H9 (cell line): ENCODE measurements at regions not wholly inside any gene's neighbourhood (a gene's known extent, or its start where the extent isn't known, plus 50 kb on each side); places are given as distances from the start of the nearest gene placed in this dataset.

ENCODE experiments used
- DNase-seq: peaks from one replicate; pipeline ENCODE4 v3.0.0-alpha.2; 2017
- H2AFZ ChIP-seq: one replicate; pipeline ENCODE4 v1.6.1; 2013; ENCODE audit warnings: mild to moderate bottlenecking, low read length, control low read depth, moderate library complexity
- H2AK5ac ChIP-seq: 2 replicates; pipeline ENCODE4 v1.6.1; 2013; ENCODE audit warnings: low read length, control low read depth, mixed read lengths; ENCODE audit not compliant: insufficient read length
- H2BK120ac ChIP-seq: one replicate; pipeline ENCODE4 v1.6.1; 2013; ENCODE audit warnings: low read depth, mild to moderate bottlenecking, low read length, control low read depth, inconsistent platforms; ENCODE audit not compliant: poor library complexity, severe bottlenecking
- H2BK12ac ChIP-seq: 2 replicates; pipeline ENCODE4 v1.6.1; 2013; ENCODE audit warnings: low read length, control low read depth, mixed read lengths, low read depth; ENCODE audit not compliant: insufficient read length
- H2BK15ac ChIP-seq: 2 replicates; pipeline ENCODE4 v1.6.1; 2013; ENCODE audit warnings: low read depth, low read length, control low read depth
- H2BK20ac ChIP-seq: one replicate; pipeline ENCODE4 v1.6.1; 2013; ENCODE audit warnings: low read depth, mild to moderate bottlenecking, low read length, control low read depth, inconsistent platforms; ENCODE audit not compliant: poor library complexity, severe bottlenecking
- H2BK5ac ChIP-seq: 2 replicates; pipeline ENCODE4 v1.6.1; 2013; ENCODE audit warnings: low read length, control low read depth, mixed read lengths; ENCODE audit not compliant: insufficient read length
- H3K14ac ChIP-seq: 2 replicates; pipeline ENCODE4 v1.6.1; 2013; ENCODE audit warnings: low read length, control low read depth; ENCODE audit not compliant: insufficient read depth
- H3K18ac ChIP-seq: 2 replicates; pipeline ENCODE4 v1.6.1; 2013; ENCODE audit warnings: low read depth, mild to moderate bottlenecking, mixed read lengths, low read length, control low read depth; ENCODE audit not compliant: insufficient read length
- H3K23ac ChIP-seq: 2 replicates; pipeline ENCODE4 v1.6.1; 2013; ENCODE audit warnings: low read length, control low read depth, mixed read lengths, low read depth; ENCODE audit not compliant: insufficient read length
- H3K23me2 ChIP-seq: 2 replicates; pipeline ENCODE4 v1.6.1; 2013; ENCODE audit warnings: low read depth, mild to moderate bottlenecking, mixed read lengths, low read length, control low read depth; ENCODE audit not compliant: insufficient read length, poor library complexity, severe bottlenecking
- H3K27ac ChIP-seq: 2 replicates; pipeline ENCODE4 v1.5.1; 2013; ENCODE audit warnings: low read length, control low read depth, mixed read lengths, low read depth; ENCODE audit not compliant: insufficient read length
- H3K27me3 ChIP-seq: 2 replicates; pipeline ENCODE4 v1.6.1; 2013; ENCODE audit warnings: low read length, control low read depth, inconsistent platforms; ENCODE audit not compliant: insufficient read depth
- H3K4ac ChIP-seq: 2 replicates; pipeline ENCODE4 v1.6.1; 2013; ENCODE audit warnings: low read depth, mild to moderate bottlenecking, control low read depth, inconsistent platforms, low read length, moderate library complexity
- H3K4me1 ChIP-seq: 2 replicates; pipeline ENCODE4 v1.6.1; 2013; ENCODE audit warnings: low read length, control low read depth, inconsistent platforms; ENCODE audit not compliant: insufficient read depth
- H3K4me2 ChIP-seq: 2 replicates; pipeline ENCODE4 v1.6.1; 2013; ENCODE audit warnings: low read length, control low read depth, mixed read lengths; ENCODE audit not compliant: insufficient read length, insufficient read depth
- H3K56ac ChIP-seq: 2 replicates; pipeline ENCODE4 v1.6.1; 2013; ENCODE audit warnings: low read depth, mild to moderate bottlenecking, mixed read lengths, low read length, control low read depth; ENCODE audit not compliant: insufficient read length
- H3K79me1 ChIP-seq: 2 replicates; pipeline ENCODE4 v1.6.1; 2013; ENCODE audit warnings: low read depth, mild to moderate bottlenecking, moderate library complexity, low read length, control low read depth, inconsistent platforms; ENCODE audit not compliant: insufficient read depth, poor library complexity, severe bottlenecking
- H3K79me2 ChIP-seq: 2 replicates; pipeline ENCODE4 v1.6.1; 2013; ENCODE audit warnings: low read length, control low read depth, inconsistent platforms; ENCODE audit not compliant: insufficient read depth
- H3K9ac ChIP-seq: 2 replicates; pipeline ENCODE4 v1.6.1; 2013; ENCODE audit warnings: low read length, control low read depth, mixed read lengths; ENCODE audit not compliant: insufficient read length; ENCODE audit errors: extremely low read depth
- H3K9me3 ChIP-seq: one replicate; pipeline ENCODE4 v1.6.1; 2013; ENCODE audit warnings: low read depth, low read length, inconsistent platforms; ENCODE audit not compliant: control insufficient read depth
- H3T11ph ChIP-seq: one replicate; pipeline ENCODE4 v1.6.1; 2013; ENCODE audit warnings: mild to moderate bottlenecking, low read length, control low read depth, inconsistent platforms
- H4K20me1 ChIP-seq: one replicate; pipeline ENCODE4 v1.6.1; 2013; ENCODE audit not compliant: control insufficient read depth, insufficient read length, insufficient read depth
- H4K5ac ChIP-seq: 2 replicates; pipeline ENCODE4 v1.6.1; 2013; ENCODE audit warnings: low read depth, mild to moderate bottlenecking, mixed read lengths, low read length, control low read depth; ENCODE audit not compliant: insufficient read length
- H4K8ac ChIP-seq: replicated peaks from 2 replicates; pipeline ENCODE4 v1.6.1; 2013; ENCODE audit warnings: low read length, control low read depth, mixed read lengths, low read depth; ENCODE audit not compliant: insufficient read length
- H4K91ac ChIP-seq: 2 replicates; pipeline ENCODE4 v1.6.1; 2013; ENCODE audit warnings: low read depth, mild to moderate bottlenecking, moderate library complexity, mixed read lengths, low read length, control low read depth; ENCODE audit not compliant: insufficient read length
- H3K27ac Mint-ChIP-seq, 3 experiments: 2 replicates in 2 of 3; 3 replicates in 1 of 3; pipeline ENCODE4 v1.8.0; 2020 to 2021; ENCODE audit warnings: mixed read lengths in 3 of 3, mild to moderate bottlenecking in 1 of 3, moderate library complexity in 1 of 3
- H3K27me3 Mint-ChIP-seq: 2 replicates; pipeline ENCODE4 v1.8.0; 2021; ENCODE audit warnings: low read depth, mild to moderate bottlenecking, moderate library complexity, mixed read lengths
- H3K36me3 Mint-ChIP-seq, 3 experiments: 2 replicates in 2 of 3; 3 replicates in 1 of 3; pipeline ENCODE4 v1.8.0; 2020 to 2021; ENCODE audit warnings: low read depth in 3 of 3, mixed read lengths in 3 of 3; ENCODE audit not compliant: insufficient read depth in 1 of 3
- H3K4me1 Mint-ChIP-seq, 2 experiments: 2 replicates each; pipeline ENCODE4 v1.8.0; 2020; ENCODE audit warnings: mixed read lengths in 2 of 2
- H3K4me3 Mint-ChIP-seq, 2 experiments: 2 replicates in 1 of 2; 3 replicates in 1 of 2; pipeline ENCODE4 v1.8.0; 2020 to 2021; ENCODE audit warnings: mild to moderate bottlenecking in 2 of 2, mixed read lengths in 2 of 2, moderate library complexity in 1 of 2
- H3K9me3 Mint-ChIP-seq, 2 experiments: 2 replicates in 1 of 2; 3 replicates in 1 of 2; pipeline ENCODE4 v1.8.0; 2020; ENCODE audit warnings: mild to moderate bottlenecking in 2 of 2, mixed read lengths in 2 of 2, moderate library complexity in 1 of 2
- WGBS: extraction: QIAGEN DNeasy Blood & Tissue Kit; methylation state at CpG from one replicate; pipeline ENCODE4 v1.1.7; 2013; ENCODE audit warnings: missing lambda C conversion rate, low lambda C conversion rate, mixed read lengths; ENCODE audit not compliant: insufficient read length; ENCODE audit errors: extremely low coverage; 5-methylcytosine and 5-hydroxymethylcytosine counted together
- TF ChIP-seq, protein P1 (sequence below): fragments of 200-600 bp; sonication (generic); conservative IDR thresholded peaks from 3 replicates; pipeline ENCODE4 v1.8.0; 2021; ENCODE audit warnings: antibody characterized with exemption, mild to moderate bottlenecking

GRCh38 chr16:25637236-25637635 lies 54.5 kb upstream of the HS3ST4 start:
- no peaks in the 10 kb centered on the region for H3K79me1 ChIP-seq

More at GRCh38 chr16:25637236-25637635, 54.5 kb upstream of the HS3ST4 start:
- no peaks in the 10 kb centered on the region for H4K20me1 ChIP-seq
- H4K8ac ChIP-seq: no peak overlapping the region
- no peak overlapping the region for H3K56ac ChIP-seq
- H3K27ac Mint-ChIP-seq: no peak overlapping the region
- H3K9ac ChIP-seq: no peak overlapping the region
- WGBS: no CpG with 5 or more reads among the region's 2 CpGs
- H2BK12ac ChIP-seq: no peak overlapping the region
- H3K27ac ChIP-seq: no peak overlapping the region
- no peak overlapping the region for H2BK5ac ChIP-seq
- H3K14ac ChIP-seq: no peak overlapping the region
- 0 out of 5 replicates have a peak, but pooled peaks cover 0 to 2% of the 10 kb centered on the region in 2 experiments for H3K9me3 Mint-ChIP-seq
- no peak overlapping the region for H3K18ac ChIP-seq
- H3K4ac ChIP-seq: no peak overlapping the region
- no peak overlapping the region for H3T11ph ChIP-seq
- peaks cover 3% of the 10 kb centered on the region in 2 experiments; a peak in 3 of 4 replicates for H3K4me1 Mint-ChIP-seq
- no peaks in the 10 kb centered on the region for H3K27me3 ChIP-seq
- H2AFZ ChIP-seq: no peak overlapping the region
- H3K36me3 Mint-ChIP-seq: no peaks in the 10 kb centered on the region
- no peaks in the 10 kb centered on the region; the same call in 1 of the 2 replicates for H3K27me3 Mint-ChIP-seq
- H3K23me2 ChIP-seq: no peaks in the 10 kb centered on the region
- H3K4me2 ChIP-seq: no peak overlapping the region
- TF ChIP-seq, protein P1, sequence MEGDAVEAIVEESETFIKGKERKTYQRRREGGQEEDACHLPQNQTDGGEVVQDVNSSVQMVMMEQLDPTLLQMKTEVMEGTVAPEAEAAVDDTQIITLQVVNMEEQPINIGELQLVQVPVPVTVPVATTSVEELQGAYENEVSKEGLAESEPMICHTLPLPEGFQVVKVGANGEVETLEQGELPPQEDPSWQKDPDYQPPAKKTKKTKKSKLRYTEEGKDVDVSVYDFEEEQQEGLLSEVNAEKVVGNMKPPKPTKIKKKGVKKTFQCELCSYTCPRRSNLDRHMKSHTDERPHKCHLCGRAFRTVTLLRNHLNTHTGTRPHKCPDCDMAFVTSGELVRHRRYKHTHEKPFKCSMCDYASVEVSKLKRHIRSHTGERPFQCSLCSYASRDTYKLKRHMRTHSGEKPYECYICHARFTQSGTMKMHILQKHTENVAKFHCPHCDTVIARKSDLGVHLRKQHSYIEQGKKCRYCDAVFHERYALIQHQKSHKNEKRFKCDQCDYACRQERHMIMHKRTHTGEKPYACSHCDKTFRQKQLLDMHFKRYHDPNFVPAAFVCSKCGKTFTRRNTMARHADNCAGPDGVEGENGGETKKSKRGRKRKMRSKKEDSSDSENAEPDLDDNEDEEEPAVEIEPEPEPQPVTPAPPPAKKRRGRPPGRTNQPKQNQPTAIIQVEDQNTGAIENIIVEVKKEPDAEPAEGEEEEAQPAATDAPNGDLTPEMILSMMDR: no peak
- H2BK15ac ChIP-seq: no peak overlapping the region
- H3K9me3 ChIP-seq: no peaks in the 10 kb centered on the region
- H3K79me2 ChIP-seq: no peaks in the 10 kb centered on the region
- no peaks in the 10 kb centered on the region for H3K4me1 ChIP-seq
- no peak overlapping the region for H3K4me3 Mint-ChIP-seq
- H2AK5ac ChIP-seq: no peak overlapping the region
- H2BK20ac ChIP-seq: no peak overlapping the region
- H2BK120ac ChIP-seq: no peak overlapping the region
- H4K5ac ChIP-seq: no peak overlapping the region
- DNase-seq: no peak
- H3K23ac ChIP-seq: no peak overlapping the region
- H4K91ac ChIP-seq: no peak overlapping the region
